ENCODE measurements at regions not wholly inside any gene's neighbourhood (a gene's known extent, or its start where the extent isn't known, plus 50 kb on each side); places are given as distances from the start of the nearest gene placed in this dataset.

DNA sequence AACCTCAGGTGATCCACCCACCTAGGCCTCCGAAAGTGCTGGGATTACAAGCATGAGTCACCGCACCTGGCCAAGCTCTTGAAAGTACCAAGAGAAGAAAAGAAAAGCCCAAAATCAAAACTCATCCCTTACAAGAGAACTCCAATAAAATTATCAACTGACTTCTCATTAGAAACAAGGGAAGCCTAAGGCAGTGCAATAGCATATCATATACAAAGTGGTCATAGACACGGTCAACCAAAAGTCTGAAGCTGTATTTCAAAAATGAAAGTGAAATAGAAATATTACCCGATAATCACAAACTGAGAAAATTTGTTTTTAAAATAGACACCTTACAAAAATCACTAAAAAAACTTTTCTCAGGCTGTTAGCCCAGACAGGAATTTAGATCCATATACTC, 1321.1 kb upstream of the GJE1 start:
- TF ChIP-seq, protein P1, sequence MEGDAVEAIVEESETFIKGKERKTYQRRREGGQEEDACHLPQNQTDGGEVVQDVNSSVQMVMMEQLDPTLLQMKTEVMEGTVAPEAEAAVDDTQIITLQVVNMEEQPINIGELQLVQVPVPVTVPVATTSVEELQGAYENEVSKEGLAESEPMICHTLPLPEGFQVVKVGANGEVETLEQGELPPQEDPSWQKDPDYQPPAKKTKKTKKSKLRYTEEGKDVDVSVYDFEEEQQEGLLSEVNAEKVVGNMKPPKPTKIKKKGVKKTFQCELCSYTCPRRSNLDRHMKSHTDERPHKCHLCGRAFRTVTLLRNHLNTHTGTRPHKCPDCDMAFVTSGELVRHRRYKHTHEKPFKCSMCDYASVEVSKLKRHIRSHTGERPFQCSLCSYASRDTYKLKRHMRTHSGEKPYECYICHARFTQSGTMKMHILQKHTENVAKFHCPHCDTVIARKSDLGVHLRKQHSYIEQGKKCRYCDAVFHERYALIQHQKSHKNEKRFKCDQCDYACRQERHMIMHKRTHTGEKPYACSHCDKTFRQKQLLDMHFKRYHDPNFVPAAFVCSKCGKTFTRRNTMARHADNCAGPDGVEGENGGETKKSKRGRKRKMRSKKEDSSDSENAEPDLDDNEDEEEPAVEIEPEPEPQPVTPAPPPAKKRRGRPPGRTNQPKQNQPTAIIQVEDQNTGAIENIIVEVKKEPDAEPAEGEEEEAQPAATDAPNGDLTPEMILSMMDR (conservative IDR thresholded peaks at IDR 0.05), result no peak
- Mint-ChIP-seq H3K27me3 (ENCODE audit: low read depth) (no peaks in the 10 kb centered on the region), H3K36me3 (ENCODE audit: low read depth) (peaks cover 3% of the 10 kb centered on the region), H3K27ac (ENCODE audit: unreplicated experiment) (no peak overlapping the region), H3K4me1 (no peaks in the 10 kb centered on the region), H3K9me3 (peaks cover 8% of the 10 kb centered on the region), H3K4me3 (no peak overlapping the region)
- DNase-seq (ENCODE audit: low read depth, low spot score), result no peak

DNA sequence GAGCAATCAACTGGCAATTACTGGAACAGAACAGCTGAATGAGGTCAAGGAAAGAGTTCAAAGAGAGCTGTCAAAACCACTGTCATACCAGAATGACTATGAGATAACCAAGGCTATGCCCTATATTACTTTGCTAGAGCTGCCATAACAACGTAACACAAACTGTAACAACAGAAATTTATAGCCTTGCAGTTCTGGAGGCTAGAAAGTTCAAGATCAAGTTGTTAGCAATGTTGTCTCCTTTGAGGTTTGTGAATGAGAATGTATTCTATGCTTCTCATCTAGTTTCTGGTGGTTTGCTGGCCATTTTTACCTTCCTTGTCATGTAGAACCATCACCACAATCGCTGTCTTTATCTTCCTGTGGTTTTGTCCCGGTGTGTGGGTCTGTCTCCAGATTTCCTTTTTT, 1323.0 kb upstream of the GJE1 start:
- no peaks in the 10 kb centered on the region for H3K27me3 Mint-ChIP-seq (ENCODE audit: low read depth)
- peaks cover under 1% of the 10 kb centered on the region for H3K4me1 Mint-ChIP-seq
- H3K4me3 Mint-ChIP-seq, result no peak overlapping the region
- peaks cover 6% of the 10 kb centered on the region for H3K36me3 Mint-ChIP-seq (ENCODE audit: low read depth)
- DNase-seq (ENCODE audit: low read depth, low spot score), result no peak
- TF ChIP-seq, protein P1 (conservative IDR thresholded peaks at IDR 0.05), result no peak
- H3K27ac Mint-ChIP-seq (ENCODE audit: unreplicated experiment), result no peak overlapping the region
- peaks cover 11% of the 10 kb centered on the region for H3K9me3 Mint-ChIP-seq

DNA sequence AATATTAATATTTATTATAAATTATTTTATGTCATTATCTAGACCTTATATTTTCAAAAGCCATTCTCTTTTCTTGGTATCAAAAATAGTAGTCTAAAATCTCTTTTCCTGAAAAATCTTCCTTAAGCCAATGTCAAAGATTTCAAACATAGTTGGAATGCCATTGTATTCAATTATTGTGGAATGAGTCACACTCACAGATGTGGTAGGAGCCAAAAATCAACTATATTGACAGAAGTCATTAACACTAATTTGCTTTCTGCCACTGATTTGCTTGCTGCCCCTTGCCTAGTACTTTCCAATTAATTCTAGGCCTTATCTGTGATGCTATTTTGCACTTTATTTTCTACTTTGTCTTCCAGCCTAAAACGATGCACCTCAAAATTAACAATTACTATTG, 1326.3 kb upstream of the GJE1 start:
- no peak overlapping the region for H3K4me3 Mint-ChIP-seq
- peaks cover 6% of the 10 kb centered on the region for H3K36me3 Mint-ChIP-seq (ENCODE audit: low read depth)
- no peak for DNase-seq (ENCODE audit: low read depth, low spot score)
- TF ChIP-seq, protein P1 (conservative IDR thresholded peaks at IDR 0.05), result no peak
- H3K27ac Mint-ChIP-seq (ENCODE audit: unreplicated experiment), result no peak overlapping the region
- H3K9me3 Mint-ChIP-seq, result peaks cover 8% of the 10 kb centered on the region
- peaks cover 16% of the 10 kb centered on the region for H3K4me1 Mint-ChIP-seq
- no peaks in the 10 kb centered on the region for H3K27me3 Mint-ChIP-seq (ENCODE audit: low read depth)

DNA sequence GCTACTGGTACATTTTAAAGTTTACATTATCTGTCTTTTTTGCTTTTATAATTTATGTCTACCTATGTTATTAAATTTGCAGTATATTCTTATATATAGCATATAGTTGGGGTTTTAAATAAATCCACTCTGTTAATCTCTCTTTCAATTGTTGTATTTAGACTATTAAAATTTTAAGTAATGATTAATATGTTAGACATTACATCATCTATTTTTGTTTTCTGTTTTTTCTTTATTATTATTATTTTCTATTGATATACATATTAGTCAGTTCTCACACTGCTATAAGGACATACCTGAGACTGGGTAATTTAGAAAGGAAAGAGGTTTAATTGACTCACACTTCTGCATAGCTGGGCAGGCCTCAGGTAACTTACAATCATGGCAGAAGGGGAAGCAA, 1338.2 kb upstream of the GJE1 start:
- no peak overlapping the region for H3K27ac Mint-ChIP-seq (ENCODE audit: unreplicated experiment)
- H3K4me3 Mint-ChIP-seq, result no peak overlapping the region
- no peaks in the 10 kb centered on the region for H3K4me1 Mint-ChIP-seq
- H3K27me3 Mint-ChIP-seq (ENCODE audit: low read depth), result no peaks in the 10 kb centered on the region
- TF ChIP-seq, protein P1 (conservative IDR thresholded peaks at IDR 0.05), result no peak
- peaks cover 8% of the 10 kb centered on the region for H3K36me3 Mint-ChIP-seq (ENCODE audit: low read depth)
- no peak for DNase-seq (ENCODE audit: low read depth, low spot score)
- peaks cover 16% of the 10 kb centered on the region for H3K9me3 Mint-ChIP-seq

DNA sequence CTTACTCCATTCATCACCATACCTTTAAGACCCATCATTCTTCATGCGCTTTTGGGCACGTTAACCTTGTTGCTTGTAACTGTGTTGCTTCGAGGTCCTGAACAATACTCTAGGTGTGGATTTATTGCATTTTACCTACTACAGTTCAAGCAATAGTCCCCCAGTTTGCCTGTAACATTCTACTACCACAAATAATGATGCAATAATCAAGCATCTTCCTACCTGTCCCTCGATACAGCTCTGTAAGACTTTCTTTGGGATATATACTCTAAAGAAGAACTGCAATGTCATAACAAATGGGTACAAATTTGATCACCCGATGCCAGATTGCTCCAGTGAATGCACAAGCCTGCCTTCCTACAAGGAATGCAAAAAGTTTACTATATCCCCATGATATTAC, 1342.6 kb upstream of the GJE1 start:
- DNase-seq (ENCODE audit: low read depth, low spot score), result no peak
- H3K4me3 Mint-ChIP-seq, result no peak overlapping the region
- TF ChIP-seq, protein P1 (conservative IDR thresholded peaks at IDR 0.05), result no peak
- no peaks in the 10 kb centered on the region for H3K27me3 Mint-ChIP-seq (ENCODE audit: low read depth)
- H3K27ac Mint-ChIP-seq (ENCODE audit: unreplicated experiment), result no peak overlapping the region
- H3K4me1 Mint-ChIP-seq, result no peaks in the 10 kb centered on the region
- H3K9me3 Mint-ChIP-seq, result peaks cover 2% of the 10 kb centered on the region
- H3K36me3 Mint-ChIP-seq (ENCODE audit: low read depth), result peaks cover 2% of the 10 kb centered on the region

DNA sequence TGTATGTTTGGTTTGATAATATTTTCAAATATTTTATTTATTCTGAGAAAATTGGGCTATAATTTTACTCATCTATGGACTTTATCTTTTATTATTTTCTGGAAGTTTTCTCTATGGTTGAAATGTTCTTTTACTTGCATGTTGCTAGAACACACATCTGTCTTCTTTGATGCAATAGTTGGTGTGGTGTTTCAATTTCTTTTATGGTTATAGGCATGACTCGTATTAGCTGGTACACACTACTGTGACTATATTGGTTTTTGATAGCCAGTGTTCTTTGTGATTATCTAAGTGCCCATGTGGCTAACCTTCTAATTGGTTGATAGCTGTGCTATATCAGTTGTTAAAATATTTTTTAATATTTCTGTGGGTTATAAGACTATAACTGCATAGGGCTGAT, 1343.3 kb upstream of the GJE1 start:
- Mint-ChIP-seq H3K4me3 (no peak overlapping the region), H3K4me1 (peaks cover 3% of the 10 kb centered on the region), H3K36me3 (ENCODE audit: low read depth) (peaks cover 2% of the 10 kb centered on the region), H3K9me3 (peaks cover 2% of the 10 kb centered on the region), H3K27me3 (ENCODE audit: low read depth) (no peaks in the 10 kb centered on the region), H3K27ac (ENCODE audit: unreplicated experiment) (no peak overlapping the region)
- TF ChIP-seq, protein P1 (conservative IDR thresholded peaks at IDR 0.05), result no peak
- DNase-seq (ENCODE audit: low read depth, low spot score), result no peak

All from neural crest cell (in vitro differentiated cells).